K562 (cell line): ENCODE measurements at regions not wholly inside any gene's neighbourhood (a gene's known extent, or its start where the extent isn't known, plus 50 kb on each side); places are given as distances from the start of the nearest gene placed in this dataset.

Experiments
- ATAC-seq: fragments of 200-7000 bp; cut with Tn5 transposase; 3 replicates; pipeline ENCODE4 v1.9.1; 2020; ENCODE audit warnings: moderate library complexity
- BruUV-seq: library from RNA; stranded (reverse); fragments of 400-500 nt; replicated peaks from 2 replicates; lab custom pipeline; 2021; lab: Mats Ljungman, UMichigan
- CTCF ChIA-PET: fragments of 300-600 bp; formaldehyde crosslinking; extraction: SDS; loops from one replicate; lab custom pipeline; 2021; ENCODE audit warnings: low intra/inter-chr PET ratio; lab: Yijun Ruan, JAX
- POLR2A ChIA-PET: fragments of 300-600, 350-650 bp; sonication (Branson Sonifier 250); formaldehyde crosslinking; extraction: SDS; loops from one replicate; lab custom pipeline; 2021; ENCODE audit warnings: antibody characterized with exemption, inconsistent platforms; lab: Yijun Ruan, JAX
- DNase-seq, 4 experiments: peaks; one replicate each; pipeline versions ENCODE4 v3.0.0 to v3.0.0-alpha.2; 2011 to 2018; ENCODE audit warnings: low spot score in 3 of 4, mixed read lengths in 3 of 4; ENCODE audit errors: extremely low read depth in 1 of 4
- FAIRE-seq: peaks from 2 replicates; lab custom pipeline; 2011; peaks lifted over from hg19 to GRCh38; lab: Jason Lieb, UNC
- H2AFZ ChIP-seq: 2 replicates; pipeline ENCODE4 v1.6.0; 2011; ENCODE audit warnings: low read depth, low read length, control low read depth, inconsistent platforms
- H3K27ac ChIP-seq: fragments of 200-600 bp; 3 replicates; pipeline ENCODE4 v1.8.0; 2011; ENCODE audit warnings: low read depth, mild to moderate bottlenecking, control low read depth, inconsistent platforms, low read length, moderate library complexity, mixed read lengths; ENCODE audit errors: extremely low read depth
- H3K27me3 ChIP-seq, 2 experiments: fragments of 300-600 bp in 1 of 2; 2 replicates in 1 of 2; 3 replicates in 1 of 2; pipeline versions ENCODE4 v1.6.0 to v1.8.0; 2011; ENCODE audit warnings: inconsistent platforms in 2 of 2, low read length in 2 of 2, mild to moderate bottlenecking in 1 of 2, mixed read lengths in 1 of 2, moderate library complexity in 1 of 2; ENCODE audit not compliant: control insufficient read depth in 2 of 2, insufficient read depth in 2 of 2
- H3K36me3 ChIP-seq: fragments of 300-600 bp; 3 replicates; pipeline ENCODE4 v1.8.0; 2011; ENCODE audit warnings: mild to moderate bottlenecking, low read length, inconsistent platforms; ENCODE audit not compliant: control insufficient read depth, insufficient read depth
- H3K4me1 ChIP-seq, 2 experiments: fragments of 200-600 bp in 1 of 2; replicated peaks in 1 of 2; 2 replicates in 1 of 2; 3 replicates in 1 of 2; pipeline versions ENCODE4 v1.5.1 to v1.8.0; 2011; ENCODE audit warnings: inconsistent platforms in 2 of 2, low read length in 2 of 2, mild to moderate bottlenecking in 1 of 2, mixed read lengths in 1 of 2, moderate library complexity in 1 of 2; ENCODE audit not compliant: control insufficient read depth in 2 of 2, insufficient read depth in 2 of 2
- H3K4me2 ChIP-seq: 2 replicates; pipeline ENCODE4 v1.6.1; 2011; ENCODE audit warnings: low read length, control low read depth, inconsistent platforms, mixed read lengths; ENCODE audit not compliant: insufficient read depth
- H3K4me3 ChIP-seq: fragments of 200-600 bp; sonication (generic), shearing (Covaris generic); 2 replicates; pipeline ENCODE4 v1.5.1; 2016; ENCODE audit warnings: control low read depth, inconsistent platforms
- H3K79me2 ChIP-seq: fragments of 200-600 bp; 3 replicates; pipeline ENCODE4 v1.8.0; 2011; ENCODE audit warnings: low read length, inconsistent platforms; ENCODE audit not compliant: control insufficient read depth, insufficient read depth
- H3K9ac ChIP-seq, 2 experiments: 2 replicates each; pipeline versions ENCODE4 v1.6.0 to v1.6.1; 2011; ENCODE audit warnings: low read depth in 2 of 2, low read length in 2 of 2, control low read depth in 1 of 2, inconsistent platforms in 1 of 2, mild to moderate bottlenecking in 1 of 2, mixed read lengths in 1 of 2; ENCODE audit not compliant: insufficient read depth in 1 of 2
- H3K9me1 ChIP-seq: one replicate; pipeline ENCODE4 v1.6.0; 2011; ENCODE audit warnings: inconsistent platforms, mild to moderate bottlenecking, low read length, moderate library complexity; ENCODE audit not compliant: control insufficient read depth, insufficient read depth
- H3K9me3 ChIP-seq: replicated peaks from 2 replicates; pipeline ENCODE4 v1.5.1; 2011; ENCODE audit warnings: low read depth, low read length, inconsistent platforms; ENCODE audit not compliant: control insufficient read depth, insufficient read depth
- H4K20me1 ChIP-seq: replicated peaks from 2 replicates; pipeline ENCODE4 v1.6.1; 2011; ENCODE audit warnings: low read length, inconsistent platforms, mixed read lengths; ENCODE audit not compliant: control insufficient read depth, insufficient read depth
- ETV6 ChIP-seq, 3 experiments: fragments of 150-350 bp in 1 of 3; sonication (generic) in 1 of 3; formaldehyde crosslinking in 1 of 3; IDR thresholded peaks; 2 replicates each; pipeline versions ENCODE4 v1.6.1 to v1.8.0; 2014 to 2022; ENCODE audit warnings: borderline replicate concordance in 2 of 3, low read depth in 2 of 3, antibody characterized with exemption in 1 of 3, low read length in 1 of 3, mild to moderate bottlenecking in 1 of 3, missing genetic modification reagents in 1 of 3
- FOXA3 ChIP-seq, 2 experiments: fragments of 450-650 bp in 1 of 2; sonication (generic) in 1 of 2; formaldehyde crosslinking; IDR thresholded peaks in 1 of 2; conservative IDR thresholded peaks in 1 of 2; 2 replicates each; pipeline versions ENCODE4 v1.4.0 to v1.8.0; 2020 to 2022; ENCODE audit warnings: mild to moderate bottlenecking in 2 of 2, missing genetic modification reagents in 1 of 2
- FOXJ2 ChIP-seq: fragments of 200-800 bp; sonication (Bioruptor generic); IDR thresholded peaks from 2 replicates; pipeline ENCODE4 v1.6.1; 2016; ENCODE audit warnings: missing genetic modification characterization, missing compliant biosample characterization
- HMGXB4 ChIP-seq: sonication (generic); formaldehyde crosslinking; IDR thresholded peaks from 2 replicates; pipeline ENCODE4 v1.8.1; 2023; ENCODE audit warnings: mild to moderate bottlenecking, missing genetic modification reagents
- KAT2B ChIP-seq: IDR thresholded peaks from one replicate; pipeline ENCODE4 v1.6.1; 2012; ENCODE audit warnings: low read depth, mild to moderate bottlenecking, control low read depth, inconsistent platforms, low read length, moderate library complexity
- MEIS2 ChIP-seq: fragments of 450-650 bp; IDR thresholded peaks from 2 replicates; pipeline ENCODE4 v1.6.1; 2014; ENCODE audit warnings: mild to moderate bottlenecking; ENCODE audit not compliant: partially characterized antibody
- POLR2H ChIP-seq: IDR thresholded peaks from 2 replicates; pipeline ENCODE4 v1.6.1; 2016; ENCODE audit warnings: missing genetic modification characterization, low read depth, mild to moderate bottlenecking, control low read depth, missing compliant biosample characterization, moderate library complexity
- SMARCA5 ChIP-seq: fragments of 450-650 bp; IDR thresholded peaks from 2 replicates; pipeline ENCODE4 v1.6.1; 2016
- SMC3 ChIP-seq: conservative IDR thresholded peaks from 2 replicates; pipeline ENCODE4 v1.6.1; 2011; ENCODE audit warnings: low read depth, low read length, improper control_type of control experiment; ENCODE audit not compliant: insufficient read depth
- SNIP1 ChIP-seq: fragments of 450-650 bp; IDR thresholded peaks from 2 replicates; pipeline ENCODE4 v1.7.1; 2017; ENCODE audit warnings: low read depth, mild to moderate bottlenecking
- ZC3H8 ChIP-seq: fragments of 450-650 bp; IDR thresholded peaks from 2 replicates; pipeline ENCODE4 v1.6.1; 2017
- ZFP91 ChIP-seq: sonication (generic); formaldehyde crosslinking; IDR thresholded peaks from 2 replicates; pipeline ENCODE4 v1.8.0; 2022; ENCODE audit warnings: mild to moderate bottlenecking, missing genetic modification reagents
- ZNF232 ChIP-seq: sonication (generic); formaldehyde crosslinking; IDR thresholded peaks from 2 replicates; pipeline ENCODE4 v1.8.0; 2022; ENCODE audit warnings: mild to moderate bottlenecking, missing genetic modification reagents
- ZNF507 ChIP-seq: conservative IDR thresholded peaks from 2 replicates; pipeline ENCODE4 v1.6.1; 2017; ENCODE audit warnings: missing genetic modification characterization, missing compliant biosample characterization
- ZNF592 ChIP-seq: fragments of 450-650 bp; IDR thresholded peaks from 2 replicates; pipeline ENCODE4 v1.6.1; 2017; ENCODE audit warnings: antibody characterized with exemption, mild to moderate bottlenecking
- WGBS: fragments of 100-300 bp; shearing (Covaris generic); methylation state at CpG from one replicate; pipeline ENCODE4 v1.1.6; 2016; ENCODE audit warnings: low coverage, mixed read lengths; ENCODE audit not compliant: insufficient coverage; ENCODE audit errors: missing lambda C conversion rate; 5-methylcytosine and 5-hydroxymethylcytosine counted together
- in situ Hi-C: fragments of 300-500 bp; cut with MboI; formaldehyde crosslinking; loops from 4 replicates; pipeline ENCODE4 v1.15.0; 2018; ENCODE audit warnings: inconsistent platforms, mixed read lengths
- intact Hi-C: fragments of 100-400 bp; cut with micrococcal nuclease; formaldehyde crosslinking; loops from 2 replicates; pipeline ENCODE4 v1.14.2; 2022

- BruUV-seq, result no TSS peak
- Histone ChIP-seq H3K4me1 (no peaks in the 10 kb centered on the region), H3K9me3 (no peaks in the 10 kb centered on the region), H3K9me1 (no peaks in the 10 kb centered on the region), H4K20me1 (no peaks in the 10 kb centered on the region; the same call in 1 of the 2 replicates), H3K79me2 (no peaks in the 10 kb centered on the region), H2AFZ (no peak overlapping the region), H3K9ac (no peak overlapping the region), H3K27ac (no peak overlapping the region), H3K4me3 (no peak overlapping the region), H3K27me3 (peaks cover 6 to 43% of the 10 kb centered on the region in 2 experiments; a peak in 4 of 5 replicates), H3K4me2 (no peak overlapping the region), H3K36me3 (no peaks in the 10 kb centered on the region)
- ATAC-seq (no peak), FAIRE-seq (no peak), DNase-seq (no peak)
- in situ Hi-C loops, result no loop called here
- 3% methylated on average over 12 of the region's 12 CpGs for WGBS
- ChIA-PET POLR2A (no interaction called here), CTCF (no interaction called here)
- intact Hi-C loops, result no loop called here
- no peak for TF ChIP-seq MEIS2
- no peak for TF ChIP-seq SMC3
- no peak for TF ChIP-seq FOXJ2 (tag)
- no peak for TF ChIP-seq ETV6 (IDR thresholded peaks at IDR 0.05; ENCODE audit: borderline replicate concordance in 1 of 2, low read depth in 2 of 2, low read length in 1 of 2)
- no peak for TF ChIP-seq ETV6 (CRISPR knock-in tag; IDR thresholded peaks at IDR 0.05; ENCODE audit: borderline replicate concordance)
- TF ChIP-seq HMGXB4 (CRISPR knock-in tag), result no peak
- TF ChIP-seq ZNF507 (tag), result no peak
- no peak for TF ChIP-seq ZC3H8
- TF ChIP-seq SNIP1, result no peak
- no peak for TF ChIP-seq KAT2B
- TF ChIP-seq ZNF592, result no peak
- no peak for TF ChIP-seq ZFP91 (CRISPR knock-in tag)
- no peak for TF ChIP-seq SMARCA5
- no peak for TF ChIP-seq POLR2H (tag)
- no peak for TF ChIP-seq FOXA3 (CRISPR knock-in tag; conservative IDR thresholded peaks at IDR 0.05 in 1 of 2, IDR thresholded peaks at IDR 0.05 in 1 of 2)
- TF ChIP-seq ZNF232 (CRISPR knock-in tag), result no peak
Observed at GRCh38 chr2:100660851-100661584, 98.2 kb downstream of the PDCL3 start.
